WI38 (cell line): ENCODE measurements at regions not wholly inside any gene's neighbourhood (a gene's known extent, or its start where the extent isn't known, plus 50 kb on each side); places are given as distances from the start of the nearest gene placed in this dataset.

Experiments
- H3K4me3 ChIP-seq: 2 replicates; pipeline ENCODE4 v1.5.1; 2011; ENCODE audit warnings: low read depth, mild to moderate bottlenecking, control low read depth, low read length
- CTCF ChIP-seq: IDR thresholded peaks from 2 replicates; pipeline ENCODE4 v1.5.1; 2012; ENCODE audit warnings: low read depth, mild to moderate bottlenecking, control low read depth, low read length

- H3K4me3 ChIP-seq: no peak overlapping the region
- TF ChIP-seq CTCF: no peak
Measured at GRCh38 chr5:107211630-107212029, 459.1 kb downstream of the EFNA5 start.

- no peak overlapping the region for H3K4me3 ChIP-seq
- TF ChIP-seq CTCF: no peak
Measured at GRCh38 chr5:107208867-107209266, 461.9 kb downstream of the EFNA5 start.

GRCh38 chr5:107204413-107204812 is 466.3 kb downstream of the EFNA5 start:
- no peak overlapping the region for H3K4me3 ChIP-seq

GRCh38 chr5:107203243-107203642 is 467.5 kb downstream of the EFNA5 start:
- no peak overlapping the region for H3K4me3 ChIP-seq
- TF ChIP-seq CTCF: no peak

More at GRCh38 chr5:107204413-107204812, 466.3 kb downstream of the EFNA5 start:
- TF ChIP-seq CTCF: no peak

- no peak overlapping the region for H3K4me3 ChIP-seq
- no peak for TF ChIP-seq CTCF
Measured at GRCh38 chr5:107199756-107200155, 471.0 kb downstream of the EFNA5 start.

- H3K4me3 ChIP-seq: no peak overlapping the region
- no peak for TF ChIP-seq CTCF
Measured at GRCh38 chr5:107196500-107197059, 474.2 kb downstream of the EFNA5 start.

- TF ChIP-seq CTCF: no peak
- H3K4me3 ChIP-seq: no peak overlapping the region
Measured at GRCh38 chr5:107195890-107196395, 474.8 kb downstream of the EFNA5 start.
